Fibroblast of peridontal ligament (primary cell): ENCODE measurements at regions not wholly inside any gene's neighbourhood (a gene's known extent, or its start where the extent isn't known, plus 50 kb on each side); places are given as distances from the start of the nearest gene placed in this dataset.

Experiments used
- DNase-seq: peaks from one replicate; pipeline ENCODE4 v3.0.0-alpha.2; 2010; ENCODE audit errors: extremely low read depth

- no peak for DNase-seq
These were observed 314.9 kb downstream of the EIPR1 start for GRCh38 chr2:3062476-3063260.

- DNase-seq = no peak
These were observed 317.6 kb downstream of the EIPR1 start for GRCh38 chr2:3060049-3060448.

DNA sequence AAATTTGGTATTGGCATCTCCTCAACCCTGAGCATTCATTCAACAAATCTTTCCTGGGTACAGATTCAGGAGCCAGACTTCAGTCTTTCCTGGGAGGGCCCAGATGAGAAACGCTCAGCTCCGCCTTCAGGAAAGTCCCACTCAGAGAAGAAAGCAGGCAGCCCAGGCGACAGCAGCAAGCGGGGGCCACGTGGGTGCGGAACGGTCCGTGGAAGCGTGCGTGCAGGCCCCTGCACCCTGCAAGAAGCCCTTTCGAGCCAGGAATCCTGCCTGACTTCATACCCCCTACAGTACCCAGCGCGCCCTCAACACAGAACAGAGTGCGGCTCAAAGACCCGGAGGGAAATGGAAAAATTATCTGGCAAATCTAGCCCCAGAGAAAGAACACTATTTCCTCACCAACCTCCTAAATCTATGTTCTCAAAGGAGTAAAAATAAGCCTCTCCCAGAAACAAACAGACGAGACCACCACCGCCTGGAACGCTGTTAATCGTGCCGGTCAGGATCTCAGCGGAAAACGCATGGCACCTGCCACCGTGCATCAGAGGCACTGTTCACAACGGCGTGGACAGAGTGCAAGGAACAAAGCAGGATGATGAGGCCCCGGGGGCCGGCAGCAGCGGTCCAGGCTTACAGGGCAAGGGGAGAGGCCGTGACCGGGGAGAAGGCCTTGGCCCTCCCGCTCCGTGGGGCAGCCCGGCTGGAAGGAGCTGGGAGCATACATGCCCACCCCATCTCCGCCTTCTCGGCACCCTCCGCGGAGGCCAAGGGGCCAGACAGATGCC is 318.3 kb downstream of the EIPR1 start:
- no peak for DNase-seq

DNA sequence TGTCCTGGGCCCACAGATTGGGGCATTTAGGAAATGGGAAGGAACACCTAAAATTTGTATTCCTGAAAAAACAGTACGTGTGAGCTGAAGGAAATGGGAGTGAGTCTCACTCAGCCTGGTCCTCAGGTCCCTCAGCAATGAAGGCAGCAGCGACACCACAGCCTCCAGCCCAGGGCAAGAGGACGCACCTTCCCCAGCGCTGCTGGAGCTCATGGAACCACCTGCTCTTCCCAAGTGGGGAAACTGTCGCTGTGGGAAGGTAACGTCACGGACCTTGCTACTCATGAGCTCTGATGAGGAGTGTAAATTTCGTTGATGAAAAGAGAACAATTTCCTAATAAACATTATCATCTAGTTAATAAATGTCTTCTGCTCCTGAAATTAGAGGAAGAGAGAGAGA is 323.6 kb downstream of the EIPR1 start:
- no peak for DNase-seq

GRCh38 chr2:3051266-3051665 is 326.4 kb downstream of the EIPR1 start:
- no peak for DNase-seq

GRCh38 chr2:3046170-3046865 is 331.3 kb downstream of the EIPR1 start:
- no peak for DNase-seq

- DNase-seq = no peak
These were observed 332.2 kb downstream of the EIPR1 start for GRCh38 chr2:3045318-3045921.

GRCh38 chr2:3044587-3045317 is 332.9 kb downstream of the EIPR1 start:
- no peak for DNase-seq

- DNase-seq = no peak
These were observed 333.9 kb downstream of the EIPR1 start for GRCh38 chr2:3043726-3044125.

- DNase-seq = no peak
These were observed 334.7 kb downstream of the EIPR1 start for GRCh38 chr2:3042601-3043585.

DNA sequence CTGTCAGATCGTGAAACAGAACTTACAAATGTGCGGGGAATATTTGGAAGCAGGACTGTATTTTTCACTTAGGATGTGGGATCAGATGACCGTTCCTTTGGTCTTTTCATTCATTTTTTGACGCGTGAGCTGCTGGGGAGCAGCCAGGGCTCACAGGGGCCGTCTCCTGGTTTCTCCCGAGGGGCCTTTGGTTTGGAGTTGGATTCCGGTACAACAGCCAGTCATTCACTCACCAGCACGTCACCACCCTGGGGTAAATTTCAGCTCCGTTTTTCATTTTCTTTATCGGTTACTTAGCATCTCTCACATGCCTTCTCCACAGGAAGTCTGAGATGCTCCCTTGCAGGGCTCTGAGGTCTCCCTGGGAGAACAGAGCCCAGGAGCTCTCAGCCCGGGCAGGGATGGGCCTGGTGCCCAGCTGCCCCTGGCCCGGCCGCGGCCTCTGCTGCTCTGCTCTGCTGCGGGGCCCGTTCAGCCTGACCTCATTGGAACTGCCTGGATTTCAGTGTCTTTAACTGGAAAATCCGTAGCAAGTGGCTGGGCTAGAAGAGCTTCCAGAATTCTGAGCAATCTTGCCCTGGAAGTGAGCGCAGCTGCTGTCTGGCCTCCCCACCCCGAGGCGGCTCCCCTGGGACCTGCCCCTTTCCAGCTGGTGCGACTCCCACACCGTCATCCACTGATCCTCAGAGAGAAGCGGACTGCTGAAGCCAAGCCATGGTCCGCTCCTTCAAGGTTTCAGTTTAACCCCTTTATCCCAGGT is 335.6 kb downstream of the EIPR1 start:
- DNase-seq = no peak

DNA sequence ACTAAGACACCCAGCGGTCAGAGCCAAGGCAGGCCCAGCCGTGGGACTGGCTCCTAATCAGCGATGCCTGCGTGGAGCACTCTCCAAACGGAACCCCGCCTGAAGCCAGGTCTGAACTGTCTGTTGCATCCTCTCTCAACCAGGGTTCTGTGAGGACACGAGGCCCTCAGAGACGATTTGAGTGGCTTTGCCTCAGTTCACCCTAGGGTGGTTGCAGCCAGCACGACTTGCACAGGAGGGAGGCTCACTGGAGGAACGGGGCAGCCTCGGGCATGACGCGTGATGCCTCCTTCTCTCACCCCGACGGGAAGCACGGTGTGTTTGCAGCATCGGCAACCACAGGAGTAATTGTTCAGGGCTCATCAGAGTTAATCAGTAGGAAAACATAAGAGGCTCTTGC is 336.4 kb downstream of the EIPR1 start:
- DNase-seq = no peak

- no peak for DNase-seq
These were observed 337.0 kb downstream of the EIPR1 start for GRCh38 chr2:3040496-3041140.

GRCh38 chr2:3040066-3040428 is 337.6 kb downstream of the EIPR1 start:
- no peak for DNase-seq

- no peak for DNase-seq
These were observed 338.2 kb downstream of the EIPR1 start for GRCh38 chr2:3039188-3040065.

DNA sequence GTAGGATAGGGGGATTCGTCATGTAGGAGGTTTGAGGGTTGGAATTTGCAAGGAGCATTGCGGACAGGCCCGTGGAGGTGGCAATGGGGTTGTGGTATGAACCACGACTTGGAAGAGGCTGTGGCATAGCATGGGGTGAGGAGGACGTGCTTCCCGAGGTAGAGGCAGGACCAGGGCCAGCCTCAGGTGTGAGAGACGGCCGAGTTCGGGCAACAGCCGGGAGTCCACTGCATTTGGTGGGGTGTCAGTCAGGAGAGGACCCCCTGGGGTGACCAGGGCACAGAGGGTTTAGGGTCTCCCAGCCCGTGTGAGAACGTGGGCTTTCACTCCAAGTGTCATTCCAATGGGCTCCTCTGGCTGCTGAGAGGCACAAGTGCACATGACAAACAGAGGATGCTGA is 339.0 kb downstream of the EIPR1 start:
- no peak for DNase-seq

DNA sequence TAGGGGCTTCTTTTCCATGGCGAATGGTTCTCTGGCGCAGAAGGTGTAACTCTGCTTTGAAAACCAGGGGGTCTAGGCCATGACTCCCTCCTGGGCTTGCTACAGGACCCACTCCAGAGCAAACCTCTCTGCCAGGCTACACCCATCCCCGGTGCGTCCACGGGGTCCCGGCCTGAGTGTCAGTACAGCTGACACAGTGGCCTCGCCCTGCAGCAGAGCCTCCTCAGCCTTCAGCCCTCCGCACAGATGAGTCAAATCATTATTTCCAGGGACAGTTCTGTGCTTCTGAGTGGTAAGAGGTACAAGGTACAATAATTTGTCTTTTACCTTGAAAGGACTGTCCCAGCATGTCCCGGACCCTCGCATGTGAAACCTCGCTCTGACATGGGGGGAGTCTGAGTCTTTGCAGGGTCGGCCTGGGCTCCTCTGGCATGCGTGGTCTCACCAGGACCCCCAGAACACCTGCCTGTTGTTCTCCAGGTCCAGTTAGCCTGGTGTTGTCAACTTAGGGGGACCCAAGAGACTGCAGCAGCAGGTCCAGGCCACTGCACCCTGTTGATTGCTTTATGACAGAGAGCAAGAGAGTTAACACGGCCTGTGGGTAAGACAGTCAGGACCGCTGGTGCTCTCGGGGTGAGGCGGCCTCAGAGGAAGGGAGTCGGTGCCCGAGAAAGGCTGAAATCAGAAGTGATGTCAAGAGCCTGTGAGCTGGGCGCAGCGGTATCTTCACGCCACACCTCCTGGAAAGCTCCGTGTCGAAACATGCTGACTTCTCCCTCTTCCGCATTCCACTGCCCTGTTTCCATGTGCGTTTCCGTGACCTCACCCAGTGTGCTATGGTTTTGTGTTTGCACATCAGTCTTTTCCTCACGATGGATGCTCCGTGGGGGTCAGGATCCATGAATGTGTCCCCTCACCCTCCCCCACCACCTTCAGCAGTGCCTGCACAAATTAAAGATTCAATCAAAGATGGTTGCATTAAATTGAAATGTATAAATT is 340.1 kb downstream of the EIPR1 start:
- DNase-seq = no peak
